Activated CD4-positive, alpha-beta T cell treated with anti-CD3 and anti-CD28 coated beads for 1 hour (primary cell): ENCODE measurements at regions not wholly inside any gene's neighbourhood (a gene's known extent, or its start where the extent isn't known, plus 50 kb on each side); places are given as distances from the start of the nearest gene placed in this dataset.

Experiments
- DNase-seq: peaks from one replicate; pipeline ENCODE4 v3.0.0-alpha.2; 2020

DNA sequence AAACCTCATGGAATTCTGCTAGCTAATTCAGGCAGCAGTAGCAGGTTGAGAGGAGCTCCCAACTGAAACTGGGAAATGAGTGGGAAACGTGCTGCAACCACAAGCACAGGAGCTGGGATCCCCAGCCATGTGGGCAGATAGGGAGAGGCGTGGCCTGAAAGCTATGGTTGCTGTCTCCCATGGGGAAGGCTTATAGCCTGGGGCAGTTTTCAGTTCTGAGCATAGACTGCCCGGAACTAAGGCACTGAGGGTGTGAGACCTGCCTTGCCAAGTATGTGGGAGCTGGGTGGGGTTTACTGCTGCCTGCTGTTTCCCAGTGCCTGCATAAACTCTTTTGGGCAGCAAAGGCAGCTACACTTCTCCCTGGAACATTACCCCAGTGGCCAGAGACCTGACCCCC lies 229.5 kb downstream of the TUSC7 start:
- DNase-seq = no peak

DNA sequence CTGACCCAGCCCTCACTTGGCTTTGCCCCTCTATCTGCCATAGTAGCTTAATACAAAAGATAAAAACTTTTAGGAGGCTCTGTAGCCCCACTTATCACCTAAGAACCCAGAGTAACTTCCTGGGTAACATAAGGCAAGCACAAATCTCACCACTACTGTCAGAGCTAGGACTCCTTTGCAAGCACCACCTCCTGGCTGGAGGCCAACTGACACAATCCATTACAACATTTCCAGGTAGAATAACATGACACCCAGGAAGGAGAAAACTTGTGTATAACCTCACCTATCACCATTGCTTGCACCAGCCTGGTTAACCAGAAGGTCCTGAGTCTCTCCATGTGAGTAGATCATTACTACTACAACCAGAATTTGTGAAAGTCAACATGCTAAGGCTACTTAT lies 230.0 kb downstream of the TUSC7 start:
- DNase-seq = no peak

DNA sequence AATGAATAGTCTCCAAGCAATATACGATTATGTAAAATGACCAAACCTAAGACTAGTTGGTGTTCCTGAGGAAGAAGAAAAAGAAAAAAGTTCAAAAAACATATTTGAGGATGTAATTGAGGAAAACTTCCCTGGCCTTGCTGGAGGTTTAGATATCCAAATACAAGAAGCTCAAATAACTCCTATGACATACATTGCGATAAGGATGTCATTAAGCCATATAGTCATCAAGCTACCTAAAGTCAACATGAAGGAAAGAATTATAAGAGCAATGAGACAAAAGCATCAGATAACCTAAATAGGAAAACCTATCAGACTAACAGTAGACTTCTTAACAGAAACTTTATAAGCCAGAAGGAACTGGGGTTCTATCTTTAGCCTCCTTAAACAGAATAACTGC lies 231.1 kb downstream of the TUSC7 start:
- no peak for DNase-seq

DNA sequence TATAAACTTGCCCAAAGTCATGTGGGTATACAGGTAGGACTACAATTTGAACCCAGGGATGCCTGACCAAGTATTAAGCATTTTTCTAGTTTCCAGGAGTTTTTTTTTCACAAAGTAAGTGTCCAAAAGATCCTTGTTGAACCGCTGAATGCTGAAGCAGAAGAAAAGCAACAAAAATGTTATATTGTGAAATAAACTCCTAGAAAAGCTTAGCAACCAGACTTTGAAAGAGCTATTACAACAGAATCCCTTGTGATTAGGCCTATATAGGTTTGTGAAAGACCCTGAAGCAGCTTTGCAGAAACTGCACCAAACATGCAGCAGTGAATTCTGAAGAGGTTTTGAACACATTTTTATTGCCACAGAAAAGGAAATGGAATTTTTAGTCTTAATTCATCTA lies 236.8 kb downstream of the TUSC7 start:
- no peak for DNase-seq

DNA sequence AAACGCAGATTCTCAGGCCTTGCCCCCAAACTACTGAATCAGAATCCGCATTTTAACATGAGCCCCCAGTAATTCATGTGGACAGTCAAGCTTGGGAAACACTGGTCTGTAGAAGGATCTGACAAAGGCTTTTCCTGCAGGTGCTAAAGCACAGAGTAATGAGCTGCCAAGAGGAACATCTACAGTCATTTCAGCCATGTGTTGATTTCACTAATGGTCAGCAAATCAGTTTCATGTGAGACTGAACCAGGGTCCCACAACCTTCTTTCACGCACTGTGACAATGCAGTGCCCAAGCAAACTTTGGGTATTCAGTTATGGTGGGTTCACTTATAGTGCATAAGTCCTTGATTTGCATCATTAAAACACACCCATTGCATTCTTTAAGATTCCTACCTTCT lies 237.6 kb downstream of the TUSC7 start:
- DNase-seq = no peak

DNA sequence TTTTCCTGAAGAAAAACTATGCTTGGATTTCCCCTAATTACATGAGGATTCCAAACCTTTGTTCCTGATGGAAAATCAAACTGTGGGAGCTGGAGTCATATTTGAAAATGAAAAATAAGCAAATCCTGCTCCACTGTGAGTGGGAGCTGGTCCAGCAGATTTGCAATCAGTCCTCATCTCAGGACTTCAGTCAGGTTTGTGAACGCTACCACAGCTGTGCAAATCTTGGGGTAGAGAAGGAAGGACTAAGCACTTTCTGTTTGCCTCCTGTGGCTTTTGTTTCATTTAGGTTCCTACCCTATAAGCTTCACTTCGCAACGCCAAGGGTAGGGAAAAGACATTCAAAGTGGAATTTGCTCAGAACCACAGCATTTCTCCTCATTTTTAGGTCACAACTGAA lies 238.2 kb downstream of the TUSC7 start:
- DNase-seq = no peak

DNA sequence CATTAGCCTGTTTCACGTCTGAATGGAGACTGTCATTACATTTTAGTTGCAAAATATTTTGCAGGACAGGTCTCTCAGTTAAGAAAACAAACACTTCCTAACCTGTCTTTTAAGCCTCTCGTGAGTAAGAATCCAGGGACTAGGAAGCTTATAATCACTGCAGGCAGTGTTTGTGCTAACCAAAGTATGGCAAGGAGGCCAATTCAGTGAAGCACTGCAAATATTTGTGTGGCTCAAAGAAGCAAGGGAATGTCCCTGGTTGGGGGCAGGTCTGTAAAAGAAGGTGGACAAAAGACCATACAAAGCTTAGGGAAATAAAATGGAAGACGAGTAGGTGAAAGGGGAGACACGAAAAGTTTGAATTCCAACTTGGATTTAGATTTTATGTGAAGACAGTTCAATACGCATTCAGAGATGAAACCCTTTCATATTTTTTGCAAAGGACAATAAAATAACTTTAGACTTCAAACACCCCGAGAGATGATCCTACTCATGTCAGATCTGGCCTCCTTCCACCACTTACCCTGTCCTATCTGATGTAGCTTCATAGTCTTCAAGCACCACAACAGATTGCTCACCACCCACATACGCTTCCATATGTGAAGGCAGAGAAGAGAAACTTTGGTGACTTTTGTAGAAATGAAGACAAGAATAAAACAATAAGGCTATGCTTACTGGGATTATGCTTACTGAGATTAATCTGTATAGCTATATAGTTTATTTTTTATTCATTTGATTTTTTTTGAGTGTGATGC lies 240.9 kb downstream of the TUSC7 start:
- no peak for DNase-seq

DNA sequence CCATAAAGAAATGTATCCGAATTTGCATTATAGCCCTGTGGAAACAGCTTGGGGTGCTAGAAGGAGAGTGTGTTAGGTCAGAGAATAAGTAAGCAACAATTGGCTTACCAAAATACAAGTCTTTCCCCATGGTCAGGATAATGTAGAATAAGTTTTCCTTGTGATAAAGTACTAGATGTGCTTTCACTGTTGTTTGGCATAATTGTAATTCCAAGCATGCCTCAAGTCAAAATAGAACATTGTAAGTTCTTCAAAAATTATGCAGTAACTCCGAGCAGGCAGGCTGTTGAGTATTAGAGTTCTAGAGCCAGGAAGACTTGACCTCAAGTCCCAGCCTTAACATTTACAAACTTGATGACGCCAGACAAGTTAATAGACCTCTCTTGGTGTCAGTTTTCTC lies 242.0 kb downstream of the TUSC7 start:
- DNase-seq = no peak

DNA sequence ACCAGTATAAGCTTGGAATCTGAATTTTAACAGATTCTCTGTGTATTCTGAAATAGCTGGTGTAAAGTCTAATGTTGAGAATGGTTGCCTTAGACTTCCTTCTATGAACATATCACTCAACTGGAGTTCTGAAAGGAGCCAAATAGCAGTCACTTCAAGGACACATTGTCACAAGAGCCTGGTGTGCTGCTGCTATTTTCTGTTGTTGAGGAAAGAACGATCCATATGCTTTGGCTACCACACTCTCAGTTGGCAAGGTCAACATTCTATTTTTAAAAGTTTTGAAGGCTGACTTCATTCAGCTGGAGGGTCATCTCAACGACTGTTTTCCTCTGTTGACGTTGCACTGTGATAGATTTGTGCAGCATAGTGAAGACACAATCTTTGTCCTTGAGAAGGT lies 248.7 kb downstream of the TUSC7 start:
- no peak for DNase-seq

DNA sequence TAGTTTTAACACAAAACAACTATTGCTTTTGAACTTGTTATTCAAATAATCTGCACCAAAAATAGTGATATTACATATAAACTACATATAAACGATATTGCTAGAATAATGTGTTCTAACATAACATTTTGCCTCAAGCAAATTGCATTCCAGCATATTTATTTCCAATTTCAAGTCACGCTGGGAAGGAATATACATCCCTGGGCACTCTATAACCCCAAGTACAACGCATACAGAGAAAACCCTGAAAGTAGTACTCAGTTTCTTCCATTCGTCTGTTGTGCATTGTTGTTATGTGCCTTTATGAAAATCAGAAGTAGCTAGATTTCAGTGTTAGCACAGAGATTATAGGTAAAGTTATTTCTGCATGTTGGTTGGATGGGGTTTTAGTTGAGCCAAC lies 251.5 kb downstream of the TUSC7 start:
- DNase-seq = no peak

DNA sequence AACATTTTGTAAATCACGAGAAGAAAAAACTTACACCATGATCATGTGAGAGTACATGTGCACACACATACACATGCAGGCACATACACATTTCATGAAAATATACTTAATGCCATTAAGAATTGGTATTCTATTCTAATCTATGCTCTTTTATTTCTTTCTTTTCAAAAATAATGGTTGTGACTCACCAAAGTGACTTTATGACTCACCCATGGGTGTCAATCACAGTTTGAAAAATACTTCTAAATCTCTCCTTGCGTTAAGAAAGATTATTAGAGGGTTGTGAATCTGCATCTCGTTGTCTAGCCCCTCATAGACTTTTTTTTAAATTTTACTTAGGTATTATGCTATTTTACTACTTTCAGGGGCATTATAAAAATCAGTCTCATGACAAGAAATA lies 254.2 kb downstream of the TUSC7 start:
- DNase-seq = no peak

DNA sequence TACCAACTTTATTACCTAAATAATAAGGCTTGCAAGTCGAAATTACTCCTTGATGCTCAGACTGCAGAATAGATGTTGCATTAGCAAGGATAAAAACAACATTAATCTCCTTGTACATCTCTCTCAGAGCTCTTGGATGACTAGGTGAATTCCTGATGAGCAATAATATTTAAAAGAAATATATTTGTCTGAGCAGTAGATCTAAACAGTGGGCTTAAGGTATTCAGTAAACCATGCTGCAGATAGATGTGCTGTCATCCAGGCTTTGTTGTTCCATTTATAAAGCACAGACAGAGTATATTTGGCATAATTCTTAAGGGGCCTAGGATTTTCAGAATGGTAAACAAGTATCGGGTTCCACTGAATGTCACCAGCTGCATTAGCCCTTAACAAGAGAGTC lies 257.1 kb downstream of the TUSC7 start:
- DNase-seq = no peak

DNA sequence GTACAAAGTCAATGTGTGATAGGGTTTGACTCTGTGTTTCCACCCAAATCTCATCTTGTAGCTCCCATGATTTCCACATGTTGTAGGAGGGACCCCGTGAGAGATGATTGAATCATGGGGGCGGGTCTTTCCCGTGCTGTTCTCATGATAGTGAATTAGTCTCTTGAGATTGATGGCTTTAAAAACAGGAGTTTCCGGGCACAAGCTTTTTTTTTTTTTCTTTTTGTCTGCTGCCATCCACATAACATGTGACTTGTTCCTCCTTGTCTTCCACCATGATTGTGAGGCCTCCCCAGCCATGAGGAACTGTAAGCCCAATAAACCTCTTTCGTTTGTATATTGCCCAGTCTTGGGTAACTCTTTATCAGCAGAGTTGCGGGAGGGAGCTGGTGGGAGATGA lies 259.6 kb downstream of the TUSC7 start:
- no peak for DNase-seq

DNA sequence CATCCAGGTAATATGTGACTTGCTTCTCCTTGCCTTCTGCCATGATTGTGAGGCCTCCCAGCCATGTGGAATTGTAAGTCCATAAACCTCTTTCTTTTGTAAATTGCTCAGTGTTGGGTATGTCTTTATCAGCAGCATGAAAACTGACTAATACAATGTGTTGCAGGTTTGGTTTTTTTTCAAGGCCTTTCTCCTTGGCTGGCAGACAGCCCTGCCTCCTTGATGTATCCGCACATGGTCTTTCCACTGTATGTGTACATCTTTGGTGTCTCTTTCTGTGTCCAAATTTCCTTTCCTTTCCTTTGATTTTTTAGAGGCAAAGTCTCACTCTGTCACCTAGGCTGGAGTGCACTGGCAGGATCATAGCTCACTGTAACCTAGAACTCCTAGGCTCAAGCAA lies 260.1 kb downstream of the TUSC7 start:
- no peak for DNase-seq

DNA sequence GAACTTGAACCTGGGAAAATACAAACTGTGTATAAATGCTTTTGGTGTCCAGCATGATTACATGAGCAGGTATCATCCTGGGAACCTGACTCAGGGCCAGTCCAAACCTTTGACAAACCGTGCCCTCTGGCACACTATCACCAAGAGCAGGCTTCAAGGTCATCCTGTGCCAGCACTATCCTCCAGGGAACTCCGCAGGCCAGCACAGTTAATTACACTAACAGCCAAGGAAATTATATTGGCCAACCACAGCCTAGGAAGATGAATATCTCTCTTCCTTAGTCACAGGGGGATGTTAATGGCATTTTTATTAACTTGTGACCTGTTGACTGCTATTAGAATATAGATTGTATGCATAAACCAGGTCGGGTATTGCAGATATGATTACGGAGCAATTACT lies 262.0 kb downstream of the TUSC7 start:
- DNase-seq = no peak

DNA sequence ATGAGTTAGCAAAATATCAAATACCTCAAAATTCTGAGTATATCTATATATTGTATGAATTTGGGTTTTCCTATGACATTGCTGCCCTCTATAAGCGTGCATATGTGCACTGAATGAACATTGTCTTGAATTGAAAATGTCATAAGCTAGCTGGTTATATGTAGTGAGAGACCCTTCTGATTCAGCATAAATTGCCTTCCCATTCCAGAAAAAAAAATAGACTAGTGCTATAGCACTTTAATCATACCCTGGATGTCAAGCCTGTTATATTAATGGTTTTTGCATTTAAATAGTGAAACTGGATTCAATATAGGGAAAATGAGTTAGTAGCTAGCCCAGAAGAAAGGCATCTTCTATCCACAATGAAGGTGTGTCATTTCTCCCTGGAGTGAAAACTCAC lies 265.1 kb downstream of the TUSC7 start:
- no peak for DNase-seq

DNA sequence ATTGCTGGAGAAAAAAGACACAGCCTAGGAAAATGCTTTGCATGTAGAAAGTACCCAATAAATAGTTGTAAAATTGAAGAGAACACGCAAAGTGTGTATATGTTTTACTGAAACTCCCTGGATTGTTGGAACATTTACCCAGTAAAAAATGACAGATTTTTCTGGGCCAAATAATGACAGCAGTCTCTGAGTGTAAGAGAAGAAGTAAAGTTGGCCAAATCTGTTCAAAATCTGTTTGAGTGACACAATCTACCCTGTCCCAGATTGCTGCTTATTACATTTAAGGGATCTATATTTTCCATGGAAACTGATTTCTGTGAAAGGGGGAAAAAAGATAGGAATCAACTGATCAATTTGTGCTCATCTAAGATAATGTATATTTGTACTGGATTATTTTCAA lies 267.9 kb downstream of the TUSC7 start:
- no peak for DNase-seq

DNA sequence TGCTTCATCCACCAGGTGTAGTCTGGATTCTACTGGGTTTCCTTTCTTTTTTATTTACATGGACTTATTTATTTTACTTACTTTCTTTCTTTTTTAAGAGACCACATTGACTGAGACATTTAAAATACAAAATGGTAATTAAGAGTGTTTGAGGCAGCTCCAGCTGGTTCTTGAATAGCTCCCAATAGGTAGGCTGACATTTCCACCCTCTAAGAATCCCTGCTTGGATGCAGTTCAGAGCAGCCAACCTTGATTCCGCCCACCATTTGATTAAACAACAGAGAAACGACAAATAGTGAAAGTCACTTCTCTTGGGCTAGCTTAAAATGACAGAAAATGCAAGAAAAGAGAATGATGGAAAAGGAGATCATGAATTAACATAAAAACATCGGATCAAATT lies 270.5 kb downstream of the TUSC7 start:
- DNase-seq = no peak

DNA sequence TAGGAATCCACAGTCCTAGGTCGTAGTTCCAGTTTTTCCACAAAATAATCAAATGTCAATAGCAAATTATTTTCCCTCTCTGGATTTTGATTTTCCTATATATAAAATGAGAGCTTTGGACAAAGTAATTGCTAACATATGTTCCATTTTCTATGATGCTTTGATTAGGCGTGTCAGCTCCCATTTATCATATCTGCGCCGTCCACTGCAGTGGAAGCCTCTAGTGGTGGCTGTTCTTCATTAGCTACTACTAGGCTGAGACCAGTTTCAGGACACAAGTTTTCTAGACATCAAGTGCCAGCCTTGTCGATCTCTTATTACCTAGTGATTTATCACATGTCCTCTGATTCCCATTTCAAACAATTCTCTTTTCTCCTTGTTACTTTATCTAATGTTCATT lies 271.5 kb downstream of the TUSC7 start:
- no peak for DNase-seq

DNA sequence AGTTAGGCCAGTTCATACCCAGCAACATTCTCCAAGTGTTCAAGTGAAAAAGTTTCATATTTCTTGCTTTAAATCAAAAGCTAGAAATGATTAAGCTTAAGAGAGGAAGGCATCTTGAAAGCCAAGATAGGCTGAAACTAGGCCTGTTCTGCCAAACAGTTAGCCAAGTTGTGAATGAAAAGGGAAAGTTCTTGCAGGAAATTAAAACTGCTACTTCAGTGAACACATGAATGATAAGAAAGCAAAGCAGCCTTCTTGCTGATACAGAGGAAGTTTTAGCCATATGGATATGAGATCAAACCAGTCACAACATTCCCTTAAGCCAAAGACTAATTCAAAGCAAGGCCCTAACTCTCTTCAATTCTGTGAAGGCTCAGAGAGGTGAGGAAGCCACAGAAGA lies 274.7 kb downstream of the TUSC7 start:
- DNase-seq = no peak

DNA sequence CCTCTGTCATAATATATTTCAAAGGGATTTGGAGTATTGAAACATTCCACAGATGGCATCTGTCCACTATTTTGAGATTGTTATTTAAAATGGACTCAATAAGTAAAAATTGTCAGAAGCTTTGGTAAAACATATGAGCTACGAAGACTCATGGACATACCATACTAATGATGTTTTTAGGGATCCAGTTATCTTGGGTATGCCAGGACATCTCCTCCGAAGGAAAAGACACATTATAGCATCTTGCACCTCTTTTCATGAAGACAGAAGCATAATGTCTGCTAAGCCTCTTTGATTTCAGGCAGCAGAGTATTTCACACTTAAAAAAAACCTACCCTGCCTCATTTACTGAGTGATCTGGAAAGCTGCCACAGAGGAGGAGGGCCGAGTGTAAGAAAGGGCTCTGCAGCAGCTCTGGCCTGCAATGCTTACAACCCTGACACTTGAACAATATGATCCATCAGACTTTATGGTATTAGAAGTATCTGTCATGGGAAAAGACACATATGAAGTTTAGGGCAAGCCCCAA lies 284.8 kb downstream of the TUSC7 start:
- no peak for DNase-seq

DNA sequence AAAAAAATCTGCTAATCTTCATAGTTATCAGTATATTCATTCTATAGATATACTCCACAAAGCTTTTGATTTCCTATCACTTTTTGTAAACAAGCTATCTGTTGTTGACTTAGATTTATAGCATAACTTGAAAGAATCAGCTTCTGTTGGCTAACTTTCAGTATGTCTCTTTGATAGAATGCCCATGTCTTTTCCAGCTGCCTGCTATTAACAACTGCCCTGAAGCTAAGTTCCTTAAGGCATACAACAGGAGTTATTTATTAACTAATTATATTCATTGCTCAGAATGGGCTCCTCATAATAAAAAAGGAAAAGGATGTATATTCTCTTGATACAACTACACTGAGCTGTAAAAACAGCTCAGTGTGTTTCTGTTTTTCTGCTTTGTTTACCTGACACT lies 293.9 kb downstream of the TUSC7 start:
- DNase-seq = no peak

DNA sequence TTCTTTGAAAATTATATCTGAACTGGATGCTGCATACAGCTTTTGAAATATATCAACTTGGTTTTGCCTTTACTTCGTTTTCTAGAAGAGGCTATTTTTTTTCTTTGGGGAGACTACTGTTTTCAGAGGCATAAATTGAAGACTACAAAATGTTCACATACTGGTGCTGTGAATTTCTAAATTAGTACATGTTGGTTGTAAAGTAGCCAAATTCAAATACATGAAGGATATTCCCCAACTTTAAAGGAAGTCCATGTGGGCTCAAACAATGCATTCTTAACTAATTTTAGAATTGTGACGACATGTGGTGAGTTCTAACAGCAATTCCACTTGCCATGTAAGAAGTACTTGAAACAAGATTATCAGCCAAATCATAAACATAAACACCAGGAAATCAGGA lies 295.7 kb downstream of the TUSC7 start:
- DNase-seq = no peak

DNA sequence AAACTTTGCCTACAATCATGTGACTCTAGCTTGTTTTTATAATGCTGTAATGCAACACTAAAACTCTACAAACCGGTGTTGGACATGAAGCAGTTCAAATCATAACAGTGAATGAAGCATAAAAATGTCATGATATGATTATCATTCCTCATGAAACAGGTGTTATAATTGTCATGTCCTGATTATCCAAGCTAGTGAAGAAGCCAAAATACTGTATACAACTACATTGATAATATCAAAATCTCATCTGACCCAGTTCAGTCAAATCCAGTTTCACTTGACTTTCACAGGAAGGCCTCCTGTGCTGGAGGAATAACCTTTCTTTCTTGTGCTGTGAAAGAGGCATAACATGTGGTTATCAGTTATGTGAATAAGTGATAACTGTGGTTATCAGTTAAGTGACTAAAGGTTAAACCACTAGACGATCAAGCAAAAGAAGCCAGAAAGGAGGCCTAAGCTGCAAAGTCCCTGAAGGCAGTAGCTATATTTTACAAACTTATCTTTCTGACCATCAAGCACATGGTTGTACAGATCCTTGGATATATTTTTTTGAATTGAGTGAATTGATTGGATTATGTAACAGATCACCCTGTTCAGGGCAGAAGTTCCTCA lies 296.4 kb downstream of the TUSC7 start:
- DNase-seq = no peak

DNA sequence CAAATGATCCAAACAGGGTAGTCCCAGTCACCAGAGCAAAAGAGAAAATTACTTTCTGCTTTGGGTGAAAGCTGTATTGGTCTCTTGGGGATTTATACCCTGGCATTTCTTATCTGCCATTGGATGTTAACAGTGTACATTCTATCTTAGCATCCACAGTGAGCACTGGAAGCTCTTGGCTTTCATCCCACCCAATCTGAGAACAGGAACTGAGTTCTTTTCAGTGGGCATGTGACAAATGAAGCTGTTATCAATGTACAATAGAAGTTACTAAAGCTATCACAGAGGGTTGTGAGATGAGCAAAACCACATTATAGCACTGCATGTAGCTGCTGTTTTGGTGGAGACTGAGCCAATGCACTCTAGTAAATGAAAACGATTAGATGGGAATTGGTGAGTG lies 300.7 kb downstream of the TUSC7 start:
- no peak for DNase-seq
